OCI-LY1 (cell line): ENCODE measurements at regions not wholly inside any gene's neighbourhood (a gene's known extent, or its start where the extent isn't known, plus 50 kb on each side); places are given as distances from the start of the nearest gene placed in this dataset.

Experiments used
- H2AFZ ChIP-seq: fragments of 200-600 bp; sonication (generic), shearing (Covaris generic); 2 replicates; pipeline ENCODE4 v1.6.0; 2014; ENCODE audit warnings: antibody characterized with exemption, mild to moderate bottlenecking, low read length
- H3F3A ChIP-seq: fragments of 200-600 bp; sonication (generic), shearing (Covaris generic); 2 replicates; pipeline ENCODE4 v1.6.0; 2014; ENCODE audit warnings: mild to moderate bottlenecking, antibody characterized with exemption, low read length, moderate library complexity; ENCODE audit not compliant: insufficient read depth
- H3K27ac ChIP-seq: fragments of 200-600 bp; sonication (generic); 2 replicates; pipeline ENCODE4 v1.5.1; 2014; ENCODE audit warnings: low read length, mixed run types, mild to moderate bottlenecking, low read depth; ENCODE audit not compliant: poor library complexity, severe bottlenecking
- H3K27me3 ChIP-seq: fragments of 200-600 bp; sonication (generic); 2 replicates; pipeline ENCODE4 v1.6.0; 2014; ENCODE audit warnings: antibody characterized with exemption, mild to moderate bottlenecking, low read length, moderate library complexity; ENCODE audit not compliant: insufficient read depth
- H3K36me3 ChIP-seq: fragments of 200-600 bp; sonication (generic); 2 replicates; pipeline ENCODE4 v1.6.1; 2014; ENCODE audit warnings: mild to moderate bottlenecking, antibody characterized with exemption, low read length, moderate library complexity, mixed read lengths; ENCODE audit not compliant: insufficient read depth
- H3K4me1 ChIP-seq: fragments of 200-600 bp; sonication (generic); 2 replicates; pipeline ENCODE4 v1.5.1; 2014; ENCODE audit warnings: mild to moderate bottlenecking, low read length, moderate library complexity; ENCODE audit not compliant: insufficient read depth, severe bottlenecking
- H3K4me2 ChIP-seq: fragments of 200-600 bp; sonication (generic), shearing (Covaris generic); 2 replicates; pipeline ENCODE4 v1.6.1; 2014; ENCODE audit warnings: low read length
- H3K4me3 ChIP-seq: fragments of 200-600 bp; sonication (generic); 2 replicates; pipeline ENCODE4 v1.5.1; 2014; ENCODE audit warnings: low read length, low read depth, mild to moderate bottlenecking, mixed read lengths; ENCODE audit not compliant: poor library complexity, severe bottlenecking
- H3K79me2 ChIP-seq: fragments of 200-600 bp; shearing (Covaris generic); 2 replicates; pipeline ENCODE4 v1.6.1; 2016; ENCODE audit warnings: mixed run types, low read length, mixed read lengths; ENCODE audit not compliant: insufficient read depth
- H3K9ac ChIP-seq: fragments of 200-600 bp; sonication (generic), shearing (Covaris generic); 2 replicates; pipeline ENCODE4 v1.6.1; 2014; ENCODE audit warnings: mild to moderate bottlenecking, low read length, mixed read lengths
- H3K9me2 ChIP-seq: fragments of 200-600 bp; sonication (generic), shearing (Covaris generic); 2 replicates; pipeline ENCODE4 v1.6.1; 2014; ENCODE audit warnings: low read depth, mild to moderate bottlenecking, low read length, mixed read lengths
- H3K9me3 ChIP-seq: fragments of 200-600 bp; shearing (Covaris generic); 2 replicates; pipeline ENCODE4 v1.6.1; 2014; ENCODE audit warnings: low read length, mixed read lengths
- H4K20me1 ChIP-seq: fragments of 200-600 bp; sonication (generic), shearing (Covaris generic); 2 replicates; pipeline ENCODE4 v1.6.0; 2016; ENCODE audit warnings: mild to moderate bottlenecking, low read length; ENCODE audit not compliant: insufficient read depth
- CTCF ChIP-seq: fragments of 200-600 bp; sonication (generic), shearing (Covaris generic); IDR thresholded peaks from 2 replicates; pipeline ENCODE4 v1.5.1; 2017; ENCODE audit warnings: mild to moderate bottlenecking, antibody characterized with exemption, low read length, moderate library complexity, mixed read lengths
- EZH2 ChIP-seq: fragments of 200-600 bp; sonication (generic), shearing (Covaris generic); IDR thresholded peaks from 2 replicates; pipeline ENCODE4 v1.8.0; 2017; ENCODE audit warnings: borderline replicate concordance, mixed run types, mild to moderate bottlenecking, antibody characterized with exemption, low read length, moderate library complexity, mixed read lengths

GRCh38 chr9:92180669-92181181 lies 65.5 kb upstream of the SPTLC1 start:
- H3K27ac ChIP-seq, result no peak overlapping the region
- no peaks in the 10 kb centered on the region for H3K27me3 ChIP-seq
- H3K79me2 ChIP-seq, result no peaks in the 10 kb centered on the region
- no peaks in the 10 kb centered on the region for H3K4me1 ChIP-seq
- no peaks in the 10 kb centered on the region for H3K9me2 ChIP-seq
- H4K20me1 ChIP-seq, result no peaks in the 10 kb centered on the region
- no peak overlapping the region for H3K4me3 ChIP-seq
- no peaks in the 10 kb centered on the region for H3F3A ChIP-seq
- no peak overlapping the region for H3K4me2 ChIP-seq
- no peak overlapping the region for H3K9ac ChIP-seq
- H3K9me3 ChIP-seq, result no peaks in the 10 kb centered on the region
- TF ChIP-seq CTCF (no peak), EZH2 (no peak)
- H3K36me3 ChIP-seq, result no peaks in the 10 kb centered on the region
- H2AFZ ChIP-seq, result no peak overlapping the region

- no peak overlapping the region for H3K4me2 ChIP-seq
- TF ChIP-seq CTCF, result no peak
- no peak for TF ChIP-seq EZH2
Measured at GRCh38 chr9:92180002-92180400, 64.8 kb upstream of the SPTLC1 start.

GRCh38 chr9:92179286-92180001 lies 64.2 kb upstream of the SPTLC1 start:
- H3K36me3 ChIP-seq, result no peaks in the 10 kb centered on the region
- no peak for TF ChIP-seq EZH2
- TF ChIP-seq CTCF, result no peak

More at GRCh38 chr9:92180002-92180400, 64.8 kb upstream of the SPTLC1 start:
- Histone ChIP-seq H3K4me3 (no peak overlapping the region), H3K27ac (no peak overlapping the region), H3K9me2 (no peaks in the 10 kb centered on the region), H3K36me3 (no peaks in the 10 kb centered on the region), H3K79me2 (no peaks in the 10 kb centered on the region), H3K9ac (no peak overlapping the region), H2AFZ (no peak overlapping the region), H3F3A (no peaks in the 10 kb centered on the region), H3K4me1 (no peaks in the 10 kb centered on the region), H3K27me3 (no peaks in the 10 kb centered on the region), H4K20me1 (no peaks in the 10 kb centered on the region), H3K9me3 (no peaks in the 10 kb centered on the region)

More at GRCh38 chr9:92179286-92180001, 64.2 kb upstream of the SPTLC1 start:
- Histone ChIP-seq H3K27me3 (peaks cover 2% of the 10 kb centered on the region; the same call in 1 of the 2 replicates), H3K79me2 (no peaks in the 10 kb centered on the region), H3K4me2 (no peak overlapping the region), H3K4me3 (no peak overlapping the region), H3K4me1 (no peaks in the 10 kb centered on the region), H4K20me1 (no peaks in the 10 kb centered on the region), H3F3A (no peaks in the 10 kb centered on the region), H3K9ac (no peak overlapping the region), H3K9me3 (no peaks in the 10 kb centered on the region), H3K9me2 (no peaks in the 10 kb centered on the region), H3K27ac (no peak overlapping the region), H2AFZ (no peak overlapping the region)
